ENCODE measurements at regions not wholly inside any gene's neighbourhood (a gene's known extent, or its start where the extent isn't known, plus 50 kb on each side); places are given as distances from the start of the nearest gene placed in this dataset.

DNA sequence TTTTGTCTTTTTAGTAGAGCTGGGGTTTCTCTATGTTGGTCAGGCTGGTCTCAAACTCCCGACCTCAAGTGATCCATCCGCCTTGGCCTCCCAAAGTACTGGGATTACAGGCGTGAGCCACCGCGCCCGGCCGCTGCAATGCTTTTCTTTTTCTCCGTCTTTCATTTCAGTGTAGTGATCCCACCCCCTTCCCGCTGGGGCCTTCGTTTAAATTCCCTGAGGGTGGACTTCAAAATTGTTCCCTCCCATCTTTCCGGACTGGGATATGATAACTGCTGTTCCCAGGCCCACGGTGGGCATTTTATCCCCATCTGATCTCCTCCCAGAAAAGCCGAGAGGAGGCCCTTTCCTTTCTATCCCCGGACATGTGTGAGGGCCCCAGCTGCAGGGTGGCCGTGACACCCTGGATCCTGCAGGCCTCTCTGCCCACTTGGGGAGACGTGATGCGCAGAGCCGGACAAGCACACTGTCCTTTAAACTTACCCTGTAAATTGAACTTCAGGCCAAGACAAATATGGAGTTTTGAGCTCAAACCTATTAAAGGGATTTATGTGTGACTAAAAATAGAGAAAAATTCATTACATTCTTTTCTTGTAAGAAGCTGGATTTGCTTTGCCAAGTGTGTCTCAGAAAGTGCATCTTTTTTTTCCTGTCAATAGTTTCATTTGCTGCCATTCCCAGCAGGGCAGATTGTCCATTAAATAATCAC is 54.5 kb upstream of the AFF3 start (continued):
- TF ChIP-seq, protein P1, sequence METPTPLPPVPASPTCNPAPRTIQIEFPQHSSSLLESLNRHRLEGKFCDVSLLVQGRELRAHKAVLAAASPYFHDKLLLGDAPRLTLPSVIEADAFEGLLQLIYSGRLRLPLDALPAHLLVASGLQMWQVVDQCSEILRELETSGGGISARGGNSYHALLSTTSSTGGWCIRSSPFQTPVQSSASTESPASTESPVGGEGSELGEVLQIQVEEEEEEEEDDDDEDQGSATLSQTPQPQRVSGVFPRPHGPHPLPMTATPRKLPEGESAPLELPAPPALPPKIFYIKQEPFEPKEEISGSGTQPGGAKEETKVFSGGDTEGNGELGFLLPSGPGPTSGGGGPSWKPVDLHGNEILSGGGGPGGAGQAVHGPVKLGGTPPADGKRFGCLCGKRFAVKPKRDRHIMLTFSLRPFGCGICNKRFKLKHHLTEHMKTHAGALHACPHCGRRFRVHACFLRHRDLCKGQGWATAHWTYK (CRISPR knock-in tag; IDR thresholded peaks at IDR 0.05): no peak

DNA sequence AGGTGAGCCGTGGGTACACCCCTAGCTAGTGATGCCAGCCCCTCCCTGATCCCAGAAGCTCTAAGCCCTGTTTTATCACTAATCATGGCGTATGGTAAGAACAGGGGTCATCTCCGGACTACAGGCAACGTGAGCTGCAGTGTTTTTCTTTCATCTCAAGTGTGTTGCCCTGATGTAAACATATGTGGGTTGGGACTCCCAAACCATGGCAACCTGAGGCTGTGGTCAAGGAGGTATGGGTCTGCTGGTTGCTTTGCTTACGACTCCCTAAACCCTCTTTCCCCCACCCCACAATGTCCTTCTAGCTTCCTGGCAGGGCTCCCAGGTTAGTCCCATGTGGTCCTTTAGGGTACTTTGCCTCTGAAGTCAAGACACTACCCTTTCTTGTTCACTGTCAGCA is 53.6 kb upstream of the AFF3 start:
- ATAC-seq: no peak
- no peak for FAIRE-seq
- CTCF ChIA-PET (ENCODE audit: low intra/inter-chr PET ratio): no interaction called here
- TF ChIP-seq ELF1 (tag; IDR thresholded peaks at IDR 0.05) (no peak), JUN (IDR thresholded peaks at IDR 0.05; ENCODE audit: borderline replicate concordance, low read depth, low read length) (no peak), JUN (CRISPR knock-in tag; IDR thresholded peaks at IDR 0.05; ENCODE audit: borderline replicate concordance) (no peak), ZNF24 (IDR thresholded peaks at IDR 0.05) (no peak), PHF21A (IDR thresholded peaks at IDR 0.05; ENCODE audit: borderline replicate concordance, low read depth) (no peak), PTRF (tag; IDR thresholded peaks at IDR 0.05) (no peak), FOXJ3 (CRISPR knock-in tag; IDR thresholded peaks at IDR 0.05) (no peak)
- TF ChIP-seq, protein P2, sequence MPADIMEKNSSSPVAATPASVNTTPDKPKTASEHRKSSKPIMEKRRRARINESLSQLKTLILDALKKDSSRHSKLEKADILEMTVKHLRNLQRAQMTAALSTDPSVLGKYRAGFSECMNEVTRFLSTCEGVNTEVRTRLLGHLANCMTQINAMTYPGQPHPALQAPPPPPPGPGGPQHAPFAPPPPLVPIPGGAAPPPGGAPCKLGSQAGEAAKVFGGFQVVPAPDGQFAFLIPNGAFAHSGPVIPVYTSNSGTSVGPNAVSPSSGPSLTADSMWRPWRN (IDR thresholded peaks at IDR 0.05; ENCODE audit: low read depth): no peak
- TF ChIP-seq, protein P3, sequence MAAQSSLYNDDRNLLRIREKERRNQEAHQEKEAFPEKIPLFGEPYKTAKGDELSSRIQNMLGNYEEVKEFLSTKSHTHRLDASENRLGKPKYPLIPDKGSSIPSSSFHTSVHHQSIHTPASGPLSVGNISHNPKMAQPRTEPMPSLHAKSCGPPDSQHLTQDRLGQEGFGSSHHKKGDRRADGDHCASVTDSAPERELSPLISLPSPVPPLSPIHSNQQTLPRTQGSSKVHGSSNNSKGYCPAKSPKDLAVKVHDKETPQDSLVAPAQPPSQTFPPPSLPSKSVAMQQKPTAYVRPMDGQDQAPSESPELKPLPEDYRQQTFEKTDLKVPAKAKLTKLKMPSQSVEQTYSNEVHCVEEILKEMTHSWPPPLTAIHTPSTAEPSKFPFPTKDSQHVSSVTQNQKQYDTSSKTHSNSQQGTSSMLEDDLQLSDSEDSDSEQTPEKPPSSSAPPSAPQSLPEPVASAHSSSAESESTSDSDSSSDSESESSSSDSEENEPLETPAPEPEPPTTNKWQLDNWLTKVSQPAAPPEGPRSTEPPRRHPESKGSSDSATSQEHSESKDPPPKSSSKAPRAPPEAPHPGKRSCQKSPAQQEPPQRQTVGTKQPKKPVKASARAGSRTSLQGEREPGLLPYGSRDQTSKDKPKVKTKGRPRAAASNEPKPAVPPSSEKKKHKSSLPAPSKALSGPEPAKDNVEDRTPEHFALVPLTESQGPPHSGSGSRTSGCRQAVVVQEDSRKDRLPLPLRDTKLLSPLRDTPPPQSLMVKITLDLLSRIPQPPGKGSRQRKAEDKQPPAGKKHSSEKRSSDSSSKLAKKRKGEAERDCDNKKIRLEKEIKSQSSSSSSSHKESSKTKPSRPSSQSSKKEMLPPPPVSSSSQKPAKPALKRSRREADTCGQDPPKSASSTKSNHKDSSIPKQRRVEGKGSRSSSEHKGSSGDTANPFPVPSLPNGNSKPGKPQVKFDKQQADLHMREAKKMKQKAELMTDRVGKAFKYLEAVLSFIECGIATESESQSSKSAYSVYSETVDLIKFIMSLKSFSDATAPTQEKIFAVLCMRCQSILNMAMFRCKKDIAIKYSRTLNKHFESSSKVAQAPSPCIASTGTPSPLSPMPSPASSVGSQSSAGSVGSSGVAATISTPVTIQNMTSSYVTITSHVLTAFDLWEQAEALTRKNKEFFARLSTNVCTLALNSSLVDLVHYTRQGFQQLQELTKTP (IDR thresholded peaks at IDR 0.05; ENCODE audit: low read depth in 1 of 2, partially characterized antibody in 2 of 2): no peak
- TF ChIP-seq, protein P4, sequence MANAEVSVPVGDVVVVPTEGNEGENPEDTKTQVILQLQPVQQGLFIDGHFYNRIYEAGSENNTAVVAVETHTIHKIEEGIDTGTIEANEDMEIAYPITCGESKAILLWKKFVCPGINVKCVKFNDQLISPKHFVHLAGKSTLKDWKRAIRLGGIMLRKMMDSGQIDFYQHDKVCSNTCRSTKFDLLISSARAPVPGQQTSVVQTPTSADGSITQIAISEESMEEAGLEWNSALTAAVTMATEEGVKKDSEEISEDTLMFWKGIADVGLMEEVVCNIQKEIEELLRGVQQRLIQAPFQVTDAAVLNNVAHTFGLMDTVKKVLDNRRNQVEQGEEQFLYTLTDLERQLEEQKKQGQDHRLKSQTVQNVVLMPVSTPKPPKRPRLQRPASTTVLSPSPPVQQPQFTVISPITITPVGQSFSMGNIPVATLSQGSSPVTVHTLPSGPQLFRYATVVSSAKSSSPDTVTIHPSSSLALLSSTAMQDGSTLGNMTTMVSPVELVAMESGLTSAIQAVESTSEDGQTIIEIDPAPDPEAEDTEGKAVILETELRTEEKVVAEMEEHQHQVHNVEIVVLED (CRISPR knock-in tag; IDR thresholded peaks at IDR 0.05): no peak

More for the DNA sequence above, 53.6 kb upstream of the AFF3 start:
- WGBS (ENCODE audit: insufficient coverage, low coverage, missing lambda C conversion rate): 15% methylated on average over 4 of the region's 5 CpGs
- H3K36me3 ChIP-seq (ENCODE audit: control insufficient read depth, insufficient read depth, low read length): no peaks in the 10 kb centered on the region
- H3K27me3 ChIP-seq (ENCODE audit: control insufficient read depth in 2 of 2, insufficient read depth in 2 of 2, low read length in 2 of 2): peaks cover 0 to 20% of the 10 kb centered on the region in 2 experiments; a peak in 1 of 5 replicates
- H3K4me3 ChIP-seq: no peak overlapping the region
- intact Hi-C loops (cut with micrococcal nuclease): no loop called here
- in situ Hi-C loops (cut with MboI): no loop called here
- no peaks in the 10 kb centered on the region for H4K20me1 ChIP-seq (replicated peaks; ENCODE audit: control insufficient read depth, insufficient read depth, low read length)
- POLR2A ChIA-PET: no interaction called here
- H3K9me1 ChIP-seq (ENCODE audit: control insufficient read depth, insufficient read depth, low read length): no peaks in the 10 kb centered on the region
- BruUV-seq (replicated peaks): no TSS peak
- no peak overlapping the region; the same call in 1 of the 2 replicates for H3K4me2 ChIP-seq (ENCODE audit: insufficient read depth, low read length)
- H3K9ac ChIP-seq (ENCODE audit: insufficient read depth in 1 of 2, low read depth in 2 of 2, low read length in 2 of 2): no peak overlapping the region
- no peak overlapping the region for H2AFZ ChIP-seq (ENCODE audit: low read depth, low read length)
- no peaks in the 10 kb centered on the region for H3K79me2 ChIP-seq (ENCODE audit: control insufficient read depth, insufficient read depth, low read length)
- DNase-seq (ENCODE audit: extremely low read depth in 1 of 4, low spot score in 3 of 4): no peak
- H3K4me1 ChIP-seq (replicated peaks in 1 of 2; ENCODE audit: control insufficient read depth in 2 of 2, insufficient read depth in 2 of 2, low read length in 2 of 2): peaks cover 9 to 10% of the 10 kb centered on the region in 2 experiments; a peak in 4 of 5 replicates
- H3K27ac ChIP-seq (ENCODE audit: extremely low read depth, low read depth, low read length): no peak overlapping the region
- no peaks in the 10 kb centered on the region; the same call in 1 of the 2 replicates for H3K9me3 ChIP-seq (replicated peaks; ENCODE audit: control insufficient read depth, insufficient read depth, low read depth, low read length)
